ENCODE measurements at regions not wholly inside any gene's neighbourhood (a gene's known extent, or its start where the extent isn't known, plus 50 kb on each side); places are given as distances from the start of the nearest gene placed in this dataset.
"Not testable (repeated sequence)": the region's sequence is repeated elsewhere in the genome, so short reads cannot be mapped to it uniquely, and the experiment has no call there.

- no peak for DNase-seq (ENCODE audit: low spot score)
Observed at GRCh38 chr9:73344060-73344459, 192.4 kb downstream of the ANXA1 start.

GRCh38 chr9:73347123-73347522, 195.5 kb downstream of the ANXA1 start:
- no peak for DNase-seq (ENCODE audit: low spot score)

- DNase-seq (ENCODE audit: low spot score), result no peak
Observed at GRCh38 chr9:73347720-73348119, 196.1 kb downstream of the ANXA1 start.

GRCh38 chr9:73348471-73348870, 196.8 kb downstream of the ANXA1 start:
- DNase-seq (ENCODE audit: low spot score), result no peak

GRCh38 chr9:73349476-73349875, 197.8 kb downstream of the ANXA1 start:
- DNase-seq (ENCODE audit: low spot score), result no peak

GRCh38 chr9:73357607-73358006, 205.9 kb downstream of the ANXA1 start:
- no peak for DNase-seq (ENCODE audit: low spot score)

- DNase-seq (ENCODE audit: low spot score), result no peak
Observed at GRCh38 chr9:73370053-73370452, 218.4 kb downstream of the ANXA1 start.

GRCh38 chr9:73371801-73372200, 220.1 kb downstream of the ANXA1 start:
- no peak for DNase-seq (ENCODE audit: low spot score)

GRCh38 chr9:73380411-73380810, 228.7 kb downstream of the ANXA1 start:
- DNase-seq (ENCODE audit: low spot score), result no peak

- no peak for DNase-seq (ENCODE audit: low spot score)
Observed at GRCh38 chr9:73402081-73403028, 250.7 kb downstream of the ANXA1 start.

- DNase-seq (ENCODE audit: low spot score), result no peak
Observed at GRCh38 chr9:73411494-73411893, 259.8 kb downstream of the ANXA1 start.

GRCh38 chr9:73412874-73413273, 261.2 kb downstream of the ANXA1 start:
- no peak for DNase-seq (ENCODE audit: low spot score)

GRCh38 chr9:73423891-73424290, 272.2 kb downstream of the ANXA1 start:
- no peak for DNase-seq (ENCODE audit: low spot score)

- no peak for DNase-seq (ENCODE audit: low spot score)
Observed at GRCh38 chr9:73426269-73426668, 274.6 kb downstream of the ANXA1 start.

GRCh38 chr9:73434826-73435225, 283.2 kb downstream of the ANXA1 start:
- no peak for DNase-seq (ENCODE audit: low spot score)

- no peak for DNase-seq (ENCODE audit: low spot score)
Observed at GRCh38 chr9:73437758-73438157, 286.1 kb downstream of the ANXA1 start.

- not testable (repeated sequence) for DNase-seq (ENCODE audit: low spot score)
Observed at GRCh38 chr9:73439839-73440238, 288.2 kb downstream of the ANXA1 start.

- no peak for DNase-seq (ENCODE audit: low spot score)
Observed at GRCh38 chr9:73441223-73441622, 289.6 kb downstream of the ANXA1 start.

GRCh38 chr9:73441890-73442818, 290.5 kb downstream of the ANXA1 start:
- DNase-seq (ENCODE audit: low spot score), result no peak

GRCh38 chr9:73444821-73445220, 293.2 kb downstream of the ANXA1 start:
- DNase-seq (ENCODE audit: low spot score), result no peak

- not testable (repeated sequence) for DNase-seq (ENCODE audit: low spot score)
Observed at GRCh38 chr9:73445384-73445783, 293.7 kb downstream of the ANXA1 start.

- DNase-seq (ENCODE audit: low spot score), result no peak
Observed at GRCh38 chr9:73446306-73446705, 294.6 kb downstream of the ANXA1 start.

- DNase-seq (ENCODE audit: low spot score), result no peak
Observed at GRCh38 chr9:73451003-73451402, 299.3 kb downstream of the ANXA1 start.
